Small intestine (tissue), 7 donors: ENCODE measurements at regions not wholly inside any gene's neighbourhood (a gene's known extent, or its start where the extent isn't known, plus 50 kb on each side); places are given as distances from the start of the nearest gene placed in this dataset.

ENCODE experiments used
- DNase-seq, 2 donors: peaks; one replicate each; pipeline versions ENCODE4 v3.0.0 to v3.0.0-alpha.2; 2013
- FAIRE-seq: peaks from 2 replicates; lab custom pipeline; 2012; peaks lifted over from hg19 to GRCh38; lab: Jason Lieb, UNC
- H3K27ac ChIP-seq, 3 donors: one replicate each; pipeline ENCODE4 v1.5.1; 2013; ENCODE audit warnings: low read length in 2 of 3, mild to moderate bottlenecking in 2 of 3, control low read depth in 1 of 3, inconsistent platforms in 1 of 3, low read depth in 1 of 3, moderate library complexity in 1 of 3
- H3K27me3 ChIP-seq, 3 donors: one replicate each; pipeline ENCODE4 v1.6.1; 2013; ENCODE audit warnings: low read length in 3 of 3, inconsistent platforms in 1 of 3; ENCODE audit not compliant: control insufficient read depth in 3 of 3, insufficient read depth in 3 of 3
- H3K36me3 ChIP-seq, 3 donors: one replicate each; pipeline ENCODE4 v1.6.1; 2013; ENCODE audit warnings: low read length in 3 of 3, inconsistent platforms in 1 of 3, low read depth in 1 of 3, mild to moderate bottlenecking in 1 of 3, moderate library complexity in 1 of 3; ENCODE audit not compliant: control insufficient read depth in 3 of 3, insufficient read depth in 2 of 3
- H3K4me1 ChIP-seq, 3 donors: one replicate each; pipeline ENCODE4 v1.6.1; 2013; ENCODE audit warnings: low read length in 2 of 3, inconsistent platforms in 1 of 3, low read depth in 1 of 3, mild to moderate bottlenecking in 1 of 3, moderate library complexity in 1 of 3; ENCODE audit not compliant: control insufficient read depth in 3 of 3, insufficient read depth in 2 of 3
- H3K4me3 ChIP-seq, 3 donors: one replicate each; pipeline ENCODE4 v1.5.1; 2013; ENCODE audit warnings: low read length in 3 of 3, control low read depth in 1 of 3, inconsistent platforms in 1 of 3, low read depth in 1 of 3, mild to moderate bottlenecking in 1 of 3, moderate library complexity in 1 of 3
- H3K9me3 ChIP-seq, 2 donors: one replicate each; pipeline ENCODE4 v1.6.1; 2013; ENCODE audit warnings: low read depth in 1 of 2, low read length in 1 of 2; ENCODE audit not compliant: control insufficient read depth in 2 of 2, insufficient read depth in 1 of 2
- WGBS, 3 donors: extraction: QIAGEN DNeasy Blood & Tissue Kit; methylation state at CpG; one replicate each; pipeline ENCODE4 v1.1.7; 2013; 5-methylcytosine and 5-hydroxymethylcytosine counted together
- donor health status: healthy with polysubstance abuse.
- donor health status: control.
- donor health status: control.
- donor health status: Bipolar disorder and iron deficiency.
- donor health status: healthy.

- H3K36me3 ChIP-seq: no peaks in the 10 kb centered on the region
- FAIRE-seq (no peak), DNase-seq (no peak)
- no peaks in the 10 kb centered on the region for H3K9me3 ChIP-seq
- no peak overlapping the region for H3K4me3 ChIP-seq
- H3K4me1 ChIP-seq: no peaks in the 10 kb centered on the region
- no peak overlapping the region for H3K27ac ChIP-seq
- H3K27me3 ChIP-seq: peaks cover 0 to 3% (median 0%) of the 10 kb centered on the region in 3 donors
Measured at GRCh38 chr1:117270679-117271078, 60.0 kb upstream of the VTCN1 start.

GRCh38 chr1:117268535-117269455 lies 58.1 kb upstream of the VTCN1 start:
- Histone ChIP-seq H3K27me3 (peaks cover 0 to 5% (median 0%) of the 10 kb centered on the region in 3 donors), H3K36me3 (no peaks in the 10 kb centered on the region), H3K4me3 (no peak overlapping the region), H3K9me3 (no peaks in the 10 kb centered on the region), H3K27ac (no peak overlapping the region), H3K4me1 (no peaks in the 10 kb centered on the region)
- FAIRE-seq (no peak), DNase-seq (peak in 1 of 2 donors; percentile 10)
- 55 to 69% (median 61%) methylated on average over 11 of the region's 11 CpGs for WGBS, 3 donors

- Histone ChIP-seq H3K4me3 (no peak overlapping the region), H3K27me3 (peaks cover 0 to 6% (median 0%) of the 10 kb centered on the region in 3 donors), H3K36me3 (no peaks in the 10 kb centered on the region), H3K27ac (no peak overlapping the region), H3K9me3 (no peaks in the 10 kb centered on the region), H3K4me1 (no peaks in the 10 kb centered on the region)
- peak in 1 of 2 donors; percentile 4 for DNase-seq
- FAIRE-seq: no peak
- WGBS, 3 donors: 20 to 65% (median 48%) methylated on average over 3 of the region's 3 CpGs
Measured at GRCh38 chr1:117267232-117267774, 56.6 kb upstream of the VTCN1 start.

- FAIRE-seq: no peak
- no peak overlapping the region for H3K4me3 ChIP-seq
- H3K9me3 ChIP-seq: peaks cover 0 to 7% of the 10 kb centered on the region in 2 donors
- H3K27me3 ChIP-seq: peaks cover 0 to 8% (median 0%) of the 10 kb centered on the region in 3 donors
- 84 to 96% (median 92%) methylated on average over 5 of the region's 5 CpGs for WGBS, 3 donors
- no peak overlapping the region for H3K27ac ChIP-seq
- H3K4me1 ChIP-seq: no peaks in the 10 kb centered on the region
- H3K36me3 ChIP-seq: no peaks in the 10 kb centered on the region
- DNase-seq: no peak
Measured at GRCh38 chr1:117262976-117263375, 52.2 kb upstream of the VTCN1 start.

GRCh38 chr1:117261424-117261785 lies 50.7 kb upstream of the VTCN1 start:
- FAIRE-seq (no peak), DNase-seq (no peak)
- no peak overlapping the region for H3K4me3 ChIP-seq
- H3K9me3 ChIP-seq: peaks cover 0 to 7% of the 10 kb centered on the region in 2 donors
- H3K27me3 ChIP-seq: peaks cover 0 to 8% (median 0%) of the 10 kb centered on the region in 3 donors
- no peak overlapping the region for H3K27ac ChIP-seq
- H3K4me1 ChIP-seq: no peaks in the 10 kb centered on the region
- 92 to 96% (median 92%) methylated on average over 2 of the region's 2 CpGs for WGBS, 3 donors
- H3K36me3 ChIP-seq: no peaks in the 10 kb centered on the region

GRCh38 chr1:117260761-117261423 lies 50.2 kb upstream of the VTCN1 start:
- peaks cover 0 to 7% of the 10 kb centered on the region in 2 donors for H3K9me3 ChIP-seq
- H3K36me3 ChIP-seq: no peaks in the 10 kb centered on the region
- 73 to 86% (median 76%) methylated on average over 4 of the region's 4 CpGs for WGBS, 3 donors
- FAIRE-seq (no peak), DNase-seq (no peak)
- H3K27me3 ChIP-seq: peaks cover 0 to 8% (median 0%) of the 10 kb centered on the region in 3 donors
- H3K4me1 ChIP-seq: no peaks in the 10 kb centered on the region
- no peak overlapping the region for H3K27ac ChIP-seq
- no peak overlapping the region for H3K4me3 ChIP-seq
